Lung (tissue), 11 donors: ENCODE measurements at regions not wholly inside any gene's neighbourhood (a gene's known extent, or its start where the extent isn't known, plus 50 kb on each side); places are given as distances from the start of the nearest gene placed in this dataset.

ENCODE experiments used
- ATAC-seq: fragments of 200-7000 bp; cut with Tn5 transposase; one replicate; pipeline ENCODE4 v1.9.1; 2020; ENCODE audit warnings: moderate number of reproducible peaks; ENCODE audit not compliant: insufficient read depth, low FRiP score
- DNase-seq, 3 donors: peaks; one replicate each; pipeline ENCODE4 v3.0.0-alpha.2; 2013 to 2017
- H3K27ac ChIP-seq, 2 donors: one replicate each; pipeline ENCODE4 v1.5.1; 2013; ENCODE audit warnings: mild to moderate bottlenecking in 2 of 2, moderate library complexity in 2 of 2, control low read depth in 1 of 2, inconsistent platforms in 1 of 2, low read depth in 1 of 2, low read length in 1 of 2
- H3K27me3 ChIP-seq, 3 donors: one replicate each; pipeline ENCODE4 v1.5.1; 2013; ENCODE audit warnings: low read length in 2 of 3; ENCODE audit not compliant: control insufficient read depth in 3 of 3, insufficient read depth in 3 of 3
- H3K36me3 ChIP-seq, 4 donors: one replicate each; pipeline ENCODE4 v1.5.1; 2013; ENCODE audit warnings: low read length in 4 of 4, mild to moderate bottlenecking in 1 of 4, moderate library complexity in 1 of 4; ENCODE audit not compliant: control insufficient read depth in 4 of 4, insufficient read depth in 4 of 4
- H3K4me1 ChIP-seq, 5 donors: one replicate each; pipeline ENCODE4 v1.5.1; 2013; ENCODE audit warnings: low read length in 5 of 5, mild to moderate bottlenecking in 2 of 5, moderate library complexity in 1 of 5; ENCODE audit not compliant: control insufficient read depth in 5 of 5, insufficient read depth in 5 of 5
- H3K4me3 ChIP-seq: one replicate; pipeline ENCODE4 v1.5.1; 2013; ENCODE audit warnings: mild to moderate bottlenecking, control low read depth, moderate library complexity
- H3K9ac ChIP-seq, 2 donors: one replicate each; pipeline ENCODE4 v1.5.1; 2013; ENCODE audit warnings: low read length in 2 of 2, control low read depth in 1 of 2; ENCODE audit not compliant: insufficient read depth in 1 of 2
- H3K9me3 ChIP-seq, 4 donors: one replicate each; pipeline ENCODE4 v1.5.1; 2013; ENCODE audit warnings: low read length in 3 of 4, mild to moderate bottlenecking in 1 of 4, moderate library complexity in 1 of 4; ENCODE audit not compliant: control insufficient read depth in 4 of 4, insufficient read depth in 3 of 4
- CTCF ChIP-seq: IDR thresholded peaks from 2 replicates; pipeline ENCODE4 v1.5.1; 2012; ENCODE audit warnings: mild to moderate bottlenecking; ENCODE audit errors: control extremely low read depth, extremely low read depth
- WGBS, 2 donors: extraction: QIAGEN DNeasy Blood & Tissue Kit; methylation state at CpG; one replicate each; pipeline ENCODE4 v1.1.7; 2013; 5-methylcytosine and 5-hydroxymethylcytosine counted together
- donor health status: control.
- donor health status: control.
- donor health status: Bipolar disorder and iron deficiency.
- donor health status: healthy.
- donor health status: DM: yes; HTN: yes; CAD: no.

DNA sequence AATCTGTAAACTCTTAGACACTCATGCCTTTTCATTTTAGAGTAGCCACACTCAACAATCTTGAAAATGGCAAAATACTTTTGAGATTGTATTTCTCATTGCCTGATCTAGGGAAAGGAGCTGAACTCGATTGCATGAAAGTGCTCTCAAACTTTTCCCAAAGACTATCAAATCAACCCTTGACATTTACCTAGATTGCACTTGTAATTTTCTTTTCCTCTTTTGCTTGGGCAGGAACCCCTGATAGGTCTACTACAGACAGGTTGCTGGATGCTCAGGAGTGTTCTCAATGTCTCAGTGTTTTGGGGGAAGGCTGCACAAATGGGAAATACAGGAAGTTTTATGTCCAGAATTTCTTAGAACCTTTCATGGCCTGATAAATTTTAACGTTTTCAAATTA, 468.0 kb upstream of the GJE1 start:
- Histone ChIP-seq H3K27ac (no peak overlapping the region), H3K9ac (no peak overlapping the region), H3K36me3 (no peaks in the 10 kb centered on the region), H3K4me3 (no peak overlapping the region), H3K27me3 (no peaks in the 10 kb centered on the region), H3K9me3 (peaks cover 0 to 3% (median 0%) of the 10 kb centered on the region in 4 donors), H3K4me1 (no peaks in the 10 kb centered on the region)
- no peak for DNase-seq
- TF ChIP-seq CTCF: no peak
- WGBS, 2 donors: 63 to 64% methylated on average over 2 of the region's 2 CpGs
- peak; percentile 50 for ATAC-seq

GRCh38 chr6:141659582-141659981, 473.1 kb upstream of the GJE1 start:
- Histone ChIP-seq H3K27ac (no peak overlapping the region), H3K36me3 (no peaks in the 10 kb centered on the region), H3K4me3 (no peak overlapping the region), H3K9ac (no peak overlapping the region), H3K4me1 (no peaks in the 10 kb centered on the region), H3K9me3 (peaks cover 0 to 3% (median 0%) of the 10 kb centered on the region in 4 donors), H3K27me3 (no peaks in the 10 kb centered on the region)
- DNase-seq: no peak
- no peak for TF ChIP-seq CTCF
- WGBS, 2 donors: 80 to 86% methylated on average over 3 of the region's 3 CpGs
- ATAC-seq: no peak

DNA sequence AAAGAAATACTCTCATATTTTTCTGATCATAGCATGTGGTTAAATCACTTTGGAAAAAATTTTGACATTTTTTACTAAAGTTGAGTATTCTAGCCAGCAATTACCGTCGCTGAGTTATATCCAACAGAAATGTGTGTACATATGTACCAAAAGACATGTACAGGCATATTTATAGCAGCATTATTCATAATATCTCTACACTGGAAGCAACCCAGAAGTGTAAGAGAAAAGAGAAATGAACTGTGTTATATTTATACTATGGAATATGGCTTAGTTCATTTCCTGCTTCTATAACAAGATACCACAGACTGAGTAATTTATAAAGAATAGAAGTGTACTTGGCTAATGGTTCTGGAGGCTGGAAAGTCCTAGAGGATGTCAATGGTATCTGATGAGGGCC, 474.0 kb upstream of the GJE1 start:
- WGBS, 2 donors: 79 to 85% methylated on average over 2 of the region's 2 CpGs
- Histone ChIP-seq H3K36me3 (no peaks in the 10 kb centered on the region), H3K27me3 (no peaks in the 10 kb centered on the region), H3K27ac (no peak overlapping the region), H3K4me1 (no peaks in the 10 kb centered on the region), H3K9ac (no peak overlapping the region), H3K4me3 (no peak overlapping the region), H3K9me3 (peaks cover 0 to 3% (median 0%) of the 10 kb centered on the region in 4 donors)
- DNase-seq: no peak
- no peak for ATAC-seq
- TF ChIP-seq CTCF: no peak

DNA sequence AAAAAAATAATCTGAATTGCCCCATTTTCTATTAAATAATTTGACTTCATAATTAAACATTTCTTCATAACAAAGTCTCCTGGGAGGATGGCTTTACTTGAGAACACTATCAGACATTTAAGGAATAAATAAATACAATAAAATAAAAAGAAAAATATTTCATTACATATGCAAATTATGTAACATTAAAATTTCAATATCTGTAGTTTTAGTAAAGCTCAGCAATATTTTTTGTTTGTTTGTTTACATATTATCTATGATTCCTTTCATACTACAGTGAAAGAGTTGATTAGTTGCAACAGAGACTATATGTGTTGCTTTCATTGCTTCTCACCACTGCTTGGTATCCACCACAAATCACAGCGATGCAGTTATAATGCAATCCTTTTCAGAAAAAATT, 474.9 kb upstream of the GJE1 start:
- Histone ChIP-seq H3K4me1 (no peaks in the 10 kb centered on the region), H3K9ac (no peak overlapping the region), H3K27me3 (no peaks in the 10 kb centered on the region), H3K9me3 (peaks cover 0 to 3% (median 0%) of the 10 kb centered on the region in 4 donors), H3K27ac (no peak overlapping the region), H3K4me3 (no peak overlapping the region), H3K36me3 (no peaks in the 10 kb centered on the region)
- DNase-seq (no peak), ATAC-seq (no peak)
- TF ChIP-seq CTCF: no peak
- WGBS, 2 donors: 91 to 94% methylated on average over 1 of the region's 1 CpG
